DMS53 treated with DMSO at 0.1 percent for 48 hours (cell line): ENCODE measurements at regions not wholly inside any gene's neighbourhood (a gene's known extent, or its start where the extent isn't known, plus 50 kb on each side); places are given as distances from the start of the nearest gene placed in this dataset.
"Not testable (repeated sequence)": the region's sequence is repeated elsewhere in the genome, so short reads cannot be mapped to it uniquely, and the experiment has no call there.

Source experiments
- DNase-seq: peaks from one replicate; lab custom pipeline; 2025; ENCODE audit not compliant: unreplicated experiment; lab: John Stamatoyannopoulos, UW

DNA sequence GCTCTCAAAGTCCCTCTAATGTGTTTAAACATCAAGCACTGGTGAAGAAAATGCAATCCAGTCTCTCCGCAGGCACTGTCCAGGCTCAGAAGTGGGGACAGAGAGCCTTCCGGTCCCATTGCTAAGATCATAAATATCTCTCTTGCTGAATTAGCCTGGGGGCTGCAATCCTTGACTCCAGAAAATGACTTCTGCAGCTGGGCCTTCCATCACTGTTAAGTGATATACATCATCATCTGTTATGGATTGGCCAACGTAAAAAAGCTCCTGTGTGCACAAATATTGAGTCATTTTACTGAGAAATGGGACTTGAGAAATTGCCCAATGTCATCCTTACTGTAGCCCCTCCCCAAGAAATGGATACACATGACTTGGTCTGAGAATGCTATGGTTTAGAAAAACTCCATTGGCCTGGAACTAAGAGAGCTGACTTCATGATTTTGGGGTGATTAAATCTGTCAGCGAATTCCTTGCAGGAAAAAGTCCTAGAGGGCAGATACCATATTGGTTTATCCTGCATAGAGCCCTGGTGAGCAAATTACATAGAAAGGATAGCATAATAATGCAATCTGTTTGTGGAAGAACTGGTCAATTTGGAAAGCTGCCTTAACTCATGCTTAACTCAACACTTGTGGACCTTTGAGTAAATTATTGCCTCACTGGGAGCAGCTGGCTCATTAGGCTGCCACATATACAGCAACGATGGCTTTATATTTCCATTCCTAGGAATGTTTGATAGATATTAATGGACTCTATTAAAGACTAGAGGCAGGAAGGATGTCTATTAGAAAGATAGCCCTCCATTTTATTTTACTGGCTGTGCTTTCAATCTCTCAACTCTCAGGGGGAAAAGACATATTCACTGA lies 346.1 kb downstream of the GBA3 start:
- DNase-seq = no peak

DNA sequence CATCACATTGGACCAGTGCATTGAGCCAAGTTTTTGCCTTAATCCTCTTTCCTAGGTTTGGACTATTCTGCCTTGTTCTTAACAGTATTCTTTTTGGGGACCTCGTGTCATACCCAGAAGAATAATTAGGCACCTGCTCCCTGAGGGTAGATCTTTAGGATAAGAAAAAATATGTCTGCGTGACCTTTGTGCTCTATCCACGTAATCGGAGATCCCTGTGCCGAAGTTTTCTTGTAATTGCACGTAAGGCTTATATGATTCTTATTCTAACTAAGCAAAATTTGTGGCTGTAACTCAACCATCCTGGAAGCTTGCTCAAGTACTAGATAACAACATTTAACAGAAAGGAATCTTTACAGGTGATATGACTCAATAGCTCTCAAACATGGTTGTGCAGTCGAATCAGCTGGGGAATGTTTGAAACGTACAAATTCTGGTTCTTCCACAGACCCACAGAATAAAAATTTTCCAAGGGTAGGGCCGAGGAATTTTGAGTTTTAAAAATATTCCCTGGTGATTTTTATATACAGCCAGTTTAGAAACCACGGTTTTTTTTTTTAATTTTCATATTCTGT lies 344.3 kb downstream of the GBA3 start:
- no peak for DNase-seq

DNA sequence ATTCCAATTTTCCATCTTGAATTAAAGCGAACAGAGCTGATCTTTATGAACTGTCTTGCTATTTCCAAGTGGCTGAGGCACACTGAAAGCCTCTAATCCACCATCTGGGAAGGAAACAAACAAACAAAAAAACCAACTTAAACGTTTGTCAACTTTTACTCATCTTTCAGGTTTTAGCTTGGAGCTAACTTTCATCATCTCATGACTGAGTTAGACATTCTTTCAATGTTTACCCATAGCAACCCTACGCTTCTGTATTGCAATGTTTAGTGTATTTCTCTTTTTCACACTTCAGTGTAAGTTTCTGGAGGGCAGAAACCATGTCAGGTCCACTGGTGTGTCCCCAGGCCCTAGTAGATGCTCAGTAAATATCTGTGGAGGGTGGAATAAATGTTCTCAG lies 343.8 kb downstream of the GBA3 start:
- no peak for DNase-seq

DNA sequence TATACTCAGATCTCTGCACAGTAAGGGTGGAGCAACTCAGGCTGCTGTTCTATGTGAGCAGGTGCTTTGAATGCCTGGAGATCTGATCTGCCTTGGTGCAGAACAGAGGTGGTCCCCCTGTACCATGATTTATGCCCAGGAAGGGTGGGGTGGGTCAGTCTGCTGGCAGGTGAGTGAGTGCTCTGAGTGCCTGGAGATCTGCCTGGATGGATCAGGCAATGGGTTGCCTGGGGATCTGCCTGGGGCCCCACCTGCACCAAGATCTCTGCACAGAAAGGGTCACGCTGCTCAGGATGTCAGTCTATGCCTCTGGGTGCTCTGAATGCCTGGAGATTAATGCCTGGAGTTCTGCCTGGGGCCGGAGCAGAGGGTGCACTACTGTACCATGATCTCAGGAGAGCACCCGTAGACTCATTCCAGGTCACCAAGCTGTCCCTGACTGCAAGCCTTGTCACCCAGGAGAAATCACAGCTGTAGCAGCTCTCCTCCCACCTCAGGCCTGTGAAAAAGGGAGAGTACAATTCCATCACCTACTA lies 342.9 kb downstream of the GBA3 start:
- DNase-seq = no peak

DNA sequence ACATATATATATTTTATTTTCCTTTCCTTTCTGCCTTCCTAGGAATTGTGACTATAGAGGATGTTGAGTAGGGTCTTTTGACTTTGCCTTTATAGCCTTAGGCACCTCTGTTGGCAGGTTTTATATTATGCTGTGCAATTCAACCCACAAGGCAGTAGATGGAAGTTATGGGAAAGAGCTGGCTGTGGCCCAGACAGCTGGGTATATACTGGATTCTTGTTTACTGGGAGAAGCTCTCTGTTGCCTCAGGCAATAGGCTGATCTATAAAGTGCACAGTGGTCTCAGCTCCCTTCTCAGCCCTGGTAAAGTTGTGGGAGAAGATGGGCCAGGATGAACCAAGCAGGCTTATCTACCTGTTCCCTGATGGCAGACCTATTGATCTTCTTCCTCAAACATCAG lies 342.0 kb downstream of the GBA3 start:
- no peak for DNase-seq

DNA sequence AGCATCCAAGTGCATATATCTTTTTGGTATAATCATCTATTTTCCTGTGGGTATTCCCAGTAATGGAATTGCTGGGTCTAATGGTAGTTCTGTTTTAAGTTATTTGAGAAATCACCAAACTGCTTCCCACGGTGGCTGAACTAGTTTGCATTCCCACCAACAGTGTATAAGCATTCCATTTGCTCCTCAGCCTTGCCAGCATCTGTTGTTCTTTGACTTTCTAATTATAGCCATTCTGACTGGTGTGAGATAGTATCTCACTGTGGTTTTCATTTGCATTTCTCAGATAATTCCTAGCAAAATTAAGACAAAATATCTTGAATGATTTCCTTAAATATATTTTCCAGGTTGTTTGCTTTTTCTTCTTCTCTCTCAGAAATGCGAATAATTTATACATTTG lies 341.1 kb downstream of the GBA3 start:
- no peak for DNase-seq

DNA sequence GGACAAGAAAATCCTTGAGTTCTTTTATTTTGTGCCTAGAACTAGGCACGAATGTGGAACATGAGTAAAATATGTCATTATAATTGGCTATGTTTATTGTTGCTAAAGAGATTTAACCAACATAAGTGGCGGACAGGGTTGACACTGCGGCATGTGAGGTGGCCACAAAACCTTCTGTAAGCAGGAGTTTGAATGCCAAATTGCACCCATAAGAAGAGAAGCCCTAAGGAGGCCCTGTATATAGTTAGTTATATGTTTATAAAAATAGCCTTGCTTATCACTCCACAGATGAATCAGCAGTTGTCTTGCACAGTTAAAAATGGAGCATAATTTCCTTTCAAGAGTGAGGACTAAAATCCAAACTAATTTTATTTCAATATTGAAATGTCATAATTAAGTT lies 336.1 kb downstream of the GBA3 start:
- DNase-seq = no peak

DNA sequence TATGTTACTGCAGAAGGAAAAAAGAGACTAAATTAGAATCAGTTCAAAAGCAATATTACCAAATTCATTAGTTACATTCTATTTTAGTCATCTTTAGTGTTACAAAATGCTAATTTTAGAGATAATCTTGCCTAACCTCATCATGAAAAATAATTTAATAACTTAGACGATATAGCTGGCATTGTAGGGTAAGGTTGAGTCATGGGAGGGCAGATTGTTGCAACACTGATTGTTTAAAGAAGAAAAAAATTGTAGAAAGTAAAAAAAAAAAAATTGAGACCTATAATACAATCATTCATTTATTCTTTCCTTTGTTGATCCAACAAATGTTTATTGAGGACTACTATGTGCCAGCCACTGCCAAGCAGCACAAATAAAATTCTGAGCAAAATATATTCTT lies 330.9 kb downstream of the GBA3 start:
- DNase-seq = no peak

DNA sequence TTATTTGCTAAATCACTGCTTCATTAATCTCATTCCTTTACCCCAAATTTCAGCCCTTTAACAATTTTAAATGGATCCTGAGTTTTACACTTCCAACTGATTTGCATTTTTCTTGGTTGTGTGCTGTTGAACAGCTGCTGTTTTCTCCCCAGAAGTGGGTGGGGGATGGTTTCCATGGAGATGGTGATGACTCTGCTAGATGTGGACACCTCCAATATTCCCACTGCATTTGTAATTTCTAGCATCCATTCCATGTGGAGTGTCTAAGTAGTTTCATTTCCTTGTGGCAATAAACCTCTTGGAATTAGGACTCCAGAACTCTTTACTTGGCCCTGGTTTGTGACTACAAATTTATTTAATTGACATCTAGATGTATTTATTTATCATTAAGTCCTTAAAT lies 330.4 kb downstream of the GBA3 start:
- DNase-seq = no peak

DNA sequence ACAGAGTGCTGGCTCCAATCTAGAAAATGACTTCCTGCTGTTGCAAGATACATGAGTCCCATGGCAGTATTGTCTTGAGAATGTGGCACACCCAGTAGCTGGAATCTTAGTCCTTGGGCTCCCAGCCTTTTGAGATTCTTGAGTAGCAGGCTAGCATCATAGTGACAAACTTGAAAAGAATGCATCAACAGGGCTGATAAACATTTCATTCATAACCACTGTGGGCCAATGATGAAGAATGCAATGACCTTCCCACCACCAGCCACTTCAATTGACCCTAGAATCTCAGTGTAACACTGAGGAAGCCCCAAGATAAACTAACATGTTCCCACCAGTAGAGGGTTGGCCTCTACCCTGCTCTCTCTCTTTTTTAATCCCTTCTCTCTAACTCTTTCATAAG lies 329.3 kb downstream of the GBA3 start:
- DNase-seq = no peak

DNA sequence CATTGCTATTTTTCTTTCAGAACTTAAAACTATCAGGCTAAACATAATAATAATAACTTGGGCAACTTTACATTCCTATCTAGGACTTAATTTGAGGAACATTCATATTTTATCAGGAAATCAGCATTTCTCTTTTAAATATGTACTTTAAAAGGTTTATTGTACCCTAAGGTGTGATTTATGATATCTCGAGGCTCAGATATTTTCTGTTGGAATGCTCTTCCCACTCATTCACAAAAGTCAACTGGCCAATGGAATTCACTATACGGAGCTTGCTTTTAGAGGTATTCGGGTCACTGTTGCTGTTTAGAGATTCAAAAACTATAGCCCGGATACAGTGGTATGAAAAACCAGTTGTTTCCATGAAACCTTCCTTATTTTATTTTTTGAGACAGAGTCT lies 328.3 kb downstream of the GBA3 start:
- DNase-seq = no peak

DNA sequence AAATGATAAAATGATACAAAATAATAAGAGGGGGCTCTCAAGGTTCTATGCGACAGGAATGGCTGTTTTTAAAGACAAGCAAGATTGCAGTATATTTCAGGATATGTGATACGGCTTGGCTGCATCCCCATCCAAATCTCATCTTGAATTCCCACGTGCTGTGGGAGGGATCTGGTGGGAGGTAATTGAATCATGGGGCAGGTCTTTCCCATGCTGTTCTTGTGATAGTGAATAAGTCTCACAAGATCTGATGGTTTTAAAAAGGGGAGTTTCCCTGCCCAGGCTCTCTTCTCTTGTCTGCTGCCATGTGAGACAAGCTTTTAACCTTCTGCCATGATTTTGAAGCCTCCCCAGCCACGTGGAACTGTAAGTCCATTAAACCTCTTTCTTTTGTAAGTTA lies 327.7 kb downstream of the GBA3 start:
- DNase-seq = not testable (repeated sequence)

DNA sequence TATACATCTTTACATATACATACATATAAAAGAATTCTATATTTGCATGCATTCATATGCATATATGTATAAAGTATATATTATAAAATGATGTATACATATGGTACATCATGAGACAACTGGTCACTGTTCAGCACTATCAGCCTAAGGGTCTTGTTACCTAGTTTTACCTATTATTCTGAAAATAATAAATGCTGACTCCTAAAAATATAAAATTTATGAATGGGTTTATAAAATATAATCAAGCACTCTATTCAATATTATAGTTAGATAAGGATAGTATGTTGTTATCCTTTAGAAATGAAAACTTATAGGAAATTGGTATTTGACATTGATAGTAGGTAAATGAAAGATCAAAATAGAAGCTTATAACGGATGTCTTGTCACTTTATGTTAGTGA lies 324.2 kb downstream of the GBA3 start:
- DNase-seq = no peak

DNA sequence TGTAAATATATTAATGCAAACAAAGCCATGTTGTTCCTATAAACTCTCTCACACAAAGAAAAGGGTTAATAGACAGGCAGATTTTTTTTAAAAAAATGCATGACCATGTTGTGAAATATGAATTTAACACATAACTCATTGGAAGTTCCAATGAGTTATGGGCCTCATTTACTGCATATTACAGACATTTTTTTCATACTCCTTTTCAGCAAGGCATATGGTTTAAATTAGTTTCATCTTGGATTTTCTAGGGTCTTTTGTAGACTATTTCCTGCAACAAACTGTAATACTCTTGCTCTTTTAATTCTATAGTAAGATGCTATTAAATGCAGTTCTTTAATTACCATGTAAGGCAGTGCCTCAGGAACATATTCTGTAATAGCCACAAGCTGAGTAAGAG lies 323.1 kb downstream of the GBA3 start:
- no peak for DNase-seq

DNA sequence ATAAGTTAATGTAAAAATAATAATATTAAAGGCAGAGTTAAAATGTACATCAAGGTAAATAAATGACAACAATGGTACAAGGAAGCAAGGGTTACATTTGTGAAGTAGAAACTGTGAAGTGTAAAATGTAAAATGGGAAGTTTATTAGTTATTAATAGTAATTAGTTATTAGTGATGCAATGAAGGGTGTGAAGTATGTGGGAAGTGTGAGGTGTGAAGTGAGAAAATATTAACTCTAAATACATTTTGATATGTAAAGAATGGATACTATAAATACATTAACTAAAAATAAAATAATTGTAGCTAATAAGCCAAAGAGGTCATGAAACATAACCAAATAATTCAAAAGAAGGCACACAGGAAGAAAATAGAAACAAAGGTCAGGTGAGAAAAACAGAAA lies 316.4 kb downstream of the GBA3 start:
- no peak for DNase-seq

DNA sequence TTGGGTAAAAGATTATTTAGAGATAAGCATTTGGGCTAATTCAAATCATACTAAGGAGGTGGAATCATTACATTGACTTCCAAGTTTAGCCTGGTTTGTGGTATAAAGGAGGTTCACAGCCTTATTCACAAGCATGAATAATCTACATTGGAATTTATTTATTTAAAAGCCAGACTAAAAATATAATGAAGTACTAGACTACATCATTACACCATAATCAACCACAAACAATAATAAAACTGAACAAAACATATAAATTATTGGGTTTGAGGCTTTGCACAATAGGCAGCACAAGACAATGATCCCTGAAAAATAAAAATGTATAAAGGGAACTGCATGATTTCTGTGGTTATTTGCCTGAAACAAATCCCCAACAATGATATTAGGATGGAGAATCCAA lies 314.0 kb downstream of the GBA3 start:
- no peak for DNase-seq

DNA sequence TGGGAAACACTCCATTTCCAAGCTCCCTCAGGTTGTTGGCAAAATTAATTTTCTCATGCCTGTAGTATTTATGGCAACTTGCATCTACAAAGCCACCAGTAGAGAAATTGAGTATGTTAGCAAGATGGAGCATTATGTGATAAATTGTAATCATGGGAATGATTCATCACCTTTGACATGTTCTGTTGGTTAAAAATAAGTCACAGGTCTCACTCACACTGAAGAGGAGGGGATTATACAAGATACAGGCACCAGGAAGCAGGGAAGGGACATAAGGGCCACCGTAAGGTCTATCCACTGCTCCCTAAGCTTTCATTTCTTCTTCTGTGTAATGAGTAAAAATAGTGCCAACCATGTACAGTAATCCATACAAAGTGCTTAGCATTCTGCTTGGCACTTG lies 313.0 kb downstream of the GBA3 start:
- DNase-seq = no peak

DNA sequence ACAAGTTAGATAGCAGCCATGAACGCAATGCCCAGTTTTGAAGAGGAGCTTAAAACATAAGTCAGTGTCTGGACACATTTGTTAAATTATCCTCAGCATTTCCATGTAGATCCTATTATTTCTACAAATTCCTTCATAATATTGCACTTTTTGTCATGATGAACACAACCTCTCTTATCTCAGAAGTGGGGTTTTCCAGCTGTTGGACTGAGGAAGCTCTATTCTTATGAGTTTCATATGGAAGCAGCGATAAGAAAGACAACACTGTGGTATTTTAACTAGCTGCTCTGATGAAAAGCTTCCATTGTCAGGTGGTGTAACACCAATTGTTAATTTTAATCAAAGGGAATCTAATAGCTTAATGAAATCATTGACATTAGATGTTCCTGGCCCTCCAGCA lies 308.7 kb downstream of the GBA3 start:
- DNase-seq = no peak

DNA sequence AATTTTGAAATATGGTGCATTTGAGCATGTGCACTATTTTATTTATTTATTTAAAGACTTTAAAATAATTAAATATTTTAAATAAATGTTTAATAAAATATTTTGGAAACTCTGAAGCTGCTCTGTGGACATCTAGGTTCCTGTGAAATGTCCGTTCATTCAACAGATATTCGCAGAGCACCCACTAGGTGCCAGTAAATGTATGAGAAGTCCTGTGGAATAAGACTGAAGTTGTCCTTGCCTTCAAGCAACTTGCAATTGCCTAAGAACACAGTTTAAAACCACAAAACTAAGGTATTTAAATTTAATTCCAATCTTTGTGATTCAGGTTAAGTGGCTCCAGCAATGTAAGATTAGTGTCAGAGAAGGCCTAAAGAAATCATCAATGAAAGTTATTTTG lies 306.7 kb downstream of the GBA3 start:
- no peak for DNase-seq

DNA sequence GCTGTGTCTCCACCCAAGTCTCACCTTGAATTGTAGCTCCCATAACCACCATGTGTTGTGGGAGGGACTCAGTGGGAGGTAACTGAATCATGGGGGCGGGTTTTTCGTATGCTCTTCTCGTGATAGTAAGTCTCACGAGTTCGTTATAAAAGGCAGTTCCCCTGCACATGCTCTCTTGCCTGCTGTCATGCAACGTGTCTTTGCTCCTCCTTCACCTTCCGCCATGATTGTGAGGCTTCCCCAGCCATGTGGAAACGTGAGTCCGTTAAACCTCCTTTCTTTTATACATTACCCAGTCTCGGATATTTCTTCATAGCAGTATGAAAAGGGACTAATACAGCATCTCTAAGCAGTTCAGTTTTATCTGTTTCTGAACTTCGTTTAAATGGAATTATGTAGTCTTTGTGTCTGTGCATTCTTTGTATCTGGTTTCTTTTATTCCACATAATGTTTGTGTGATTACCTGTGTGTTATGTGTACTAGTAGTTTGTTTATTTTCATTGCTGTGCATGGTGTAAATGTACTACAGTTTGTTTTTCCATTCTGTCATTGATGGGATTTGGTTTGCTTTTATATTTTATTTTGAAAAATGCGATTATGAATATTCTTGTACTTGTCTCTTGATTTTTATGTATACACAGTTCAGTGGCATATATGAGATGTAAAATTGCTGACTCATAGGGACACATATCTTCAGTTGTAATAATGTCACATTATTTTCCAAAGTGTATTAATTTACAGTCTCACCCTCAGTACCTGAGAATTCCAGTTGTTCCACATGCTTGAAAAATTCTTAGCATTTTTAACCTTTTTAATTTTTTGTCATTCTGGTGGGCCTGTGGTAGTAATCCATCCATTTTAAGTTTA lies 304.9 kb downstream of the GBA3 start:
- DNase-seq = no peak

DNA sequence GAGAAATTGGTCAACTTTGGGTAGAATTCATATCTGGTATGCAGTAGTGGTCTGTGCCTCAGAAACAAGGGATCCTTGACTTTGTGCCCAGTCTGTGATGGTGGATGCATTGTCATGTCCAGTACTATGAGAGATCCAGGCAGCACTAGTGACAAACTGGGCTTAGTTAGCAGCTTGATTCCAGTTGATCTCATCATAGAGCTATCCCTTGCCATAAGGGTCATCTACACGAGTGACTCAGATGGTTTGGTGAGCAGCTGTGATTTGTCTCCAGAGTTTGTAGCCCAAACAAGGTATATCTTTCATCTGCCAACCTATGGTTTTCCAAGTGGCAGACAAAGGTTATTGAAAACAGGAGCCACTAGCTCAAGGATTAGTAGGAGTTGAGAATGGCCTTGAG lies 298.8 kb downstream of the GBA3 start:
- no peak for DNase-seq

DNA sequence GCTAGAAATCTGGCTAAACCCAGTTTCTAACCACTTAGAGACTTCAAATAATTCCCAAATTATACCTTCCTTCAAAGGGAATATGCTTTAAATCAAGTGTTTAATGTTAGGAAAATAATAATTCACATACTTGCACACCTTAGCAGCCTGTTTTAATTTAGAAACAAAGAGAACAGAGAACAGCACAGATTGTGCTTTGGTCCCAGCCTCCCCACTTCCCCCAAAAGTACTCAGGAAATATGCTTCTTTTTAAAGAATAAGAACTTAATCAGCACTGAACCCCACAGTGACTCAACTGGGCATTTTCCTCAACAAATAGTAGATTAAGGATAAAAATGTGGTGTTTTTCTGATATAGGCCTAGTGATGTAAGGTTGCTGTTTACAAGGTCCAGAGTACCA lies 295.8 kb downstream of the GBA3 start:
- DNase-seq = no peak
